ENCODE measurements at regions not wholly inside any gene's neighbourhood (a gene's known extent, or its start where the extent isn't known, plus 50 kb on each side); places are given as distances from the start of the nearest gene placed in this dataset.
"Not testable (repeated sequence)": the region's sequence is repeated elsewhere in the genome, so short reads cannot be mapped to it uniquely, and the experiment has no call there.

- no peak for TF ChIP-seq CTCF (IDR thresholded peaks at IDR 0.05; ENCODE audit: low read length, missing control alignments)
- DNase-seq (ENCODE audit: low read depth): no peak
- H3K4me3 ChIP-seq (replicated peaks; ENCODE audit: low read depth, low read length): no peak overlapping the region
These were observed 64.9 kb upstream of the MYO3A start for GRCh38 chr10:25869067-25869591.

- TF ChIP-seq CTCF (IDR thresholded peaks at IDR 0.05; ENCODE audit: low read length, missing control alignments): no peak
- DNase-seq (ENCODE audit: low read depth): no peak
- H3K4me3 ChIP-seq (replicated peaks; ENCODE audit: low read depth, low read length): no peak overlapping the region
These were observed 64.4 kb upstream of the MYO3A start for GRCh38 chr10:25869609-25870008.

GRCh38 chr10:25874402-25874801 lies 59.6 kb upstream of the MYO3A start:
- DNase-seq (ENCODE audit: low read depth); H3K4me3 ChIP-seq (replicated peaks; ENCODE audit: low read depth, low read length): not testable (repeated sequence)

- peak; percentile 98 for TF ChIP-seq CTCF (IDR thresholded peaks at IDR 0.05; ENCODE audit: low read length, missing control alignments)
- no peak overlapping the region for H3K4me3 ChIP-seq (replicated peaks; ENCODE audit: low read depth, low read length)
These were observed 58.4 kb upstream of the MYO3A start for GRCh38 chr10:25875556-25876165.

GRCh38 chr10:25877296-25877695 lies 56.7 kb upstream of the MYO3A start:
- DNase-seq (ENCODE audit: low read depth): no peak
- TF ChIP-seq CTCF (IDR thresholded peaks at IDR 0.05; ENCODE audit: low read length, missing control alignments): no peak
- no peak overlapping the region for H3K4me3 ChIP-seq (replicated peaks; ENCODE audit: low read depth, low read length)

More at GRCh38 chr10:25875556-25876165, 58.4 kb upstream of the MYO3A start:
- peak; percentile 75 for DNase-seq (ENCODE audit: low read depth)
